ENCODE measurements at regions not wholly inside any gene's neighbourhood (a gene's known extent, or its start where the extent isn't known, plus 50 kb on each side); places are given as distances from the start of the nearest gene placed in this dataset.

GRCh38 chr4:176627916-176628315 lies 164.8 kb downstream of the VEGFC start:
- no peak for TF ChIP-seq CTCF (IDR thresholded peaks at IDR 0.05; ENCODE audit: insufficient read depth, missing control alignments)
- no peak for DNase-seq (ENCODE audit: insufficient read length, low spot score)
- no peak for FAIRE-seq

DNA sequence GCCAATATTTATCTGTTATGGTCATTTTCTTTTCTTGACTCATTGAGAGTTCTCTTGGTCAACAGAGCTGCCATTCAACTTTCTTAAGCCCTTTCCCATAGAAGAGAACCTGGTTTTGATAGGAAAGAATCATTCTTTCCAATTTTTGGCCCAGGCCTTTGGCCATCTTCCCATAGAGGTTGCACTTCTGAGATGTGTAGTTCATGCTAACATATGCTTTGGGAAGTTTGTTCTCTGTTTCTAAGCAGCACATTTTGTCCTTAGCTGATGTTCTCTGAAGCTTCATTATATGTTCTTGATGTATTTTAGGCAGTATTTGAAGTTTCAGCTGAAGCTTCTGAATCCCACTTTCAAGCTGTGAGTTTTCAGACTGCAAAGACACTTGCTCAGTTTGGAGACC lies 161.1 kb downstream of the VEGFC start:
- FAIRE-seq = no peak
- DNase-seq (ENCODE audit: insufficient read length, low spot score) = no peak

More for the DNA sequence above, 161.1 kb downstream of the VEGFC start:
- TF ChIP-seq CTCF (IDR thresholded peaks at IDR 0.05; ENCODE audit: insufficient read depth, missing control alignments) = no peak

All from D721Med (cell line).